Skeletal muscle tissue (tissue), 3 donors: ENCODE measurements at regions not wholly inside any gene's neighbourhood (a gene's known extent, or its start where the extent isn't known, plus 50 kb on each side); places are given as distances from the start of the nearest gene placed in this dataset.
A peak's percentile ranks its signal among the peaks of the same experiment; 100 is the strongest.

Experiments
- H3K27ac ChIP-seq: one replicate; pipeline ENCODE4 v1.7.0; 2013; ENCODE audit warnings: mild to moderate bottlenecking, low read depth, low read length, inconsistent platforms
- H3K27me3 ChIP-seq, 3 donors: one replicate each; pipeline ENCODE4 v1.7.0; 2013; ENCODE audit warnings: low read length in 3 of 3; ENCODE audit not compliant: control insufficient read depth in 3 of 3, insufficient read depth in 3 of 3
- H3K36me3 ChIP-seq, 3 donors: one replicate each; pipeline ENCODE4 v1.7.0; 2013; ENCODE audit warnings: low read length in 3 of 3; ENCODE audit not compliant: control insufficient read depth in 3 of 3, insufficient read depth in 3 of 3
- H3K4me1 ChIP-seq, 3 donors: one replicate each; pipeline ENCODE4 v1.7.0; 2013; ENCODE audit warnings: low read length in 3 of 3, mild to moderate bottlenecking in 3 of 3; ENCODE audit not compliant: control insufficient read depth in 3 of 3, insufficient read depth in 3 of 3
- H3K4me3 ChIP-seq, 3 donors: one replicate each; pipeline ENCODE4 v1.7.0; 2013; ENCODE audit warnings: low read length in 3 of 3
- H3K9ac ChIP-seq, 3 donors: one replicate each; pipeline ENCODE4 v1.7.0; 2013; ENCODE audit warnings: low read length in 3 of 3, mild to moderate bottlenecking in 3 of 3, moderate library complexity in 2 of 3, low read depth in 1 of 3
- H3K9me3 ChIP-seq, 3 donors: one replicate each; pipeline ENCODE4 v1.7.0; 2013; ENCODE audit warnings: low read length in 3 of 3; ENCODE audit not compliant: control insufficient read depth in 3 of 3
- donor health status: Osteomylitis.

DNA sequence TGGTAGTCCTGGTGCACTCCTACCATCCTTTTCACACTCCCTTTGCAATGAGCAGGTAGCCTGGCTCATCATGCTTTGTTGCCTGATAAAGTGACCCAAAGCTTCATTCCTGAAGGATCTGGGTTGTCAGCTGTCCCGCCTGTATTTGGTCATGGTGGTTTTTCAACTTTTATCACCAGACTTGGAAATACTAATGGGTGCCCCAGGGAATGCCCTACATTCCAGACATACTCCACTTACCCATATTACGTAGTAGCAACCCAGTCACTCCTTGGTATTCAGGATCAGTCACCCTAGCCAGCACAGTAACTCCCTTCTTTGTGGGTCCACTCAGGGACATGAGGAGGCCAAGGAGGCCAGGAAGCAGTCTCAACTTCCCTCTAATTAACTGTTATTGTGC lies 199.2 kb downstream of the MAFB start:
- Histone ChIP-seq H3K4me3 (no peak overlapping the region), H3K9ac (no peak overlapping the region), H3K36me3 (no peaks in the 10 kb centered on the region)

GRCh38 chr20:40488401-40488800 lies 200.6 kb downstream of the MAFB start:
- Histone ChIP-seq H3K36me3 (no peaks in the 10 kb centered on the region), H3K27ac (no peak overlapping the region), H3K4me3 (no peak overlapping the region), H3K27me3 (peaks cover 0 to 2% (median 0%) of the 10 kb centered on the region in 3 donors), H3K9me3 (no peaks in the 10 kb centered on the region), H3K9ac (no peak overlapping the region), H3K4me1 (peaks cover 0 to 3% (median 3%) of the 10 kb centered on the region in 3 donors)

More for the DNA sequence above, 199.2 kb downstream of the MAFB start:
- Histone ChIP-seq H3K4me1 (peaks cover 0 to 3% (median 3%) of the 10 kb centered on the region in 3 donors), H3K27ac (no peak overlapping the region), H3K27me3 (peaks cover 0 to 2% (median 0%) of the 10 kb centered on the region in 3 donors), H3K9me3 (no peaks in the 10 kb centered on the region)

- H3K36me3 ChIP-seq: no peaks in the 10 kb centered on the region
- no peak overlapping the region for H3K9ac ChIP-seq
- no peak overlapping the region for H3K27ac ChIP-seq
- no peaks in the 10 kb centered on the region for H3K9me3 ChIP-seq
- H3K4me1 ChIP-seq: peaks cover 3 to 5% (median 4%) of the 10 kb centered on the region in 3 donors
- no peak overlapping the region for H3K4me3 ChIP-seq
- no peaks in the 10 kb centered on the region for H3K27me3 ChIP-seq
Observed at GRCh38 chr20:40486297-40486696, 202.7 kb downstream of the MAFB start.

DNA sequence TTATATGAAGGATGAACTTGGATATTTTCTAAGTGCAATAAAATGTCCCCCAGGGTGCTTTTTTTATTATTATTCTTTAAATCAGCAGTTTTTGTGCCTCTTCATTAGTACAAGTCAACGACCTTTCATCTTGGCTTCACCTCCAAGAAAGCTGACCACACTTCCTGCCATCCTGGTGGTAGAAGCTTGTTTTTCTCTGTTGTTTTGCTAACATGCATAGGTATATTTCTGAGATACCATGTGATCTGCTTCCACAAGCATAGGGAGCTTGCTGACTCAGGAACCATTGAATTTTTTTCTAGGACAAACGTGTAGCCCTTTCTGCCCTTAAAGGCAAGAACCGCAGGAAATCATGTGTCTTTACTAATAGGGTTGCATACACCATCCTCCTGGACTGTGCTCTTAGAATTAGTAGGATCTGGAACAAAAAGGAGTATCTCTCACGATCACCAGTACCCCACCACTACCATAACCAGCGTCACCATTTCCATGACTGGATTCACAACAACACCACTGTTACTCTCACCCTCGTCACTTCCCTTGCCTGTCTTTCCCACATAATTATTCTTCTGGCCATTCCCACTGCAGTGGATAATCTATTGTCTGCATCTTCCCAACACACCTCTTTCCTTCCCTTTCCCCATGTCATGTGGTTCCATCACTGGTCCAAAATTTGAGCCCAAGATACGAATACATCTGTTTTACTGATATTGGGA lies 207.1 kb downstream of the MAFB start:
- no peak overlapping the region for H3K9ac ChIP-seq
- H3K27me3 ChIP-seq: no peaks in the 10 kb centered on the region
- no peak overlapping the region for H3K27ac ChIP-seq
- H3K4me3 ChIP-seq: no peak overlapping the region
- peaks cover 4 to 7% (median 5%) of the 10 kb centered on the region in 3 donors for H3K4me1 ChIP-seq
- H3K36me3 ChIP-seq: no peaks in the 10 kb centered on the region
- no peaks in the 10 kb centered on the region for H3K9me3 ChIP-seq

DNA sequence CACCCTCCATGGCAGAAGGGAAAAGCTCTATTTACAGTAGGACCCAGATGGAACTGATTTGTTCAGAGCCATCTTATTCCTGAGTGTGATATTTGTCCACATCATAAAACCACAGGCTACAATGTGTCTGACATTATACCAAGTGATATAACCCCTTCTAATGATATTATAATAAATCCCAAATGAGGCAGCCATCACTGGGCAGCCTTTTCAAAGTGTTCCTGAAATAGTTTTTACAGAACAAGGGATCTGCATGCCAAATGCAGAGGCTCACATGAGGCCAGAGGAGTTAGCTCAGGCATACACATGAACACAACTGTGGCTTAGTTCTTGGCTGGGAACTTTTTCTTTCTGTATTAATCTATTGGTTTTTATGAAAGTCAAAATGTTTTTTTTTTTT lies 207.7 kb downstream of the MAFB start:
- no peak overlapping the region for H3K27ac ChIP-seq
- peaks cover 4 to 7% (median 5%) of the 10 kb centered on the region in 3 donors for H3K4me1 ChIP-seq
- H3K9me3 ChIP-seq: no peaks in the 10 kb centered on the region
- no peaks in the 10 kb centered on the region for H3K27me3 ChIP-seq
- H3K36me3 ChIP-seq: no peaks in the 10 kb centered on the region
- no peak overlapping the region for H3K4me3 ChIP-seq
- no peak overlapping the region for H3K9ac ChIP-seq

DNA sequence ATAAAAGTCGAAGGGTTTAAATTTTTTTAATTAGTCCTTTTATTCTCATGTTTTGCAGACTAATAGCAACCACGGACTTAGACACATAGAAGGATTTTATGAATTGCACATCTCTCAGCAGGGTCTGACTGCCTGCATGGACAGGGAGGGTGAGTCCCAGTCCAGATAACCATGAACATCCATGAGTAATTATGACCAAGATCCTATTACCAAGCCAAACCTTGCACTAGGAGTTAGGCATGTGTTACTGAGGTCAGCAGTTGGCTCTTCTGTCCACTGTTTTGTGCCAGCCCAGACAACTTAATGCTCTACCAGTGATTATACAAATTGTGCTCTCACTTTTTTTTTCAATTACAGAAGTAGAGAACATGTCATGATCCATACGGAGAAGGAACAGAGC lies 211.2 kb downstream of the MAFB start:
- Histone ChIP-seq H3K4me3 (no peak overlapping the region), H3K4me1 (peaks cover 4 to 7% (median 5%) of the 10 kb centered on the region in 3 donors), H3K27ac (no peak overlapping the region), H3K9me3 (no peaks in the 10 kb centered on the region), H3K36me3 (no peaks in the 10 kb centered on the region), H3K27me3 (no peaks in the 10 kb centered on the region), H3K9ac (no peak overlapping the region)

DNA sequence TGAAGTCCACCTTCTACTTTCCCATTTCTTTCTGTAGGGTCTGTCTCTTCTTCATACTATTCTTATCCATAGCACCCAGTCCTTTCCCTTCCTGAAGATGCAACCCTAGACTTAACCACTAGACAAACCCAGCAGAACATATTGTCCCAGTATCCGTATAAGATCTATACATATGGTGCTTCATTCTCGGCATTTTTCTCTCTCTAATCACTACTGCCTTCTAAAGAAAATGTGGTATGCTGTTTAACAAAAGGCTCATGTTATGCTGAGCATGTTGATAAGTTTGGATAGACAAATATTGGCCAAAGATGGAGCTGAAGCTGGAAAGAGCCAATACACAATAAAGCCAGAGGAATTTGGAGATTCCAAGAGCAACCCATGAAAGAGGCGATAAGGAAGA lies 212.6 kb downstream of the MAFB start:
- no peaks in the 10 kb centered on the region for H3K27me3 ChIP-seq
- H3K4me3 ChIP-seq: no peak overlapping the region
- peaks cover 2 to 7% (median 3%) of the 10 kb centered on the region in 3 donors for H3K4me1 ChIP-seq
- no peak overlapping the region for H3K9ac ChIP-seq
- no peaks in the 10 kb centered on the region for H3K36me3 ChIP-seq
- no peaks in the 10 kb centered on the region for H3K9me3 ChIP-seq
- no peak overlapping the region for H3K27ac ChIP-seq

DNA sequence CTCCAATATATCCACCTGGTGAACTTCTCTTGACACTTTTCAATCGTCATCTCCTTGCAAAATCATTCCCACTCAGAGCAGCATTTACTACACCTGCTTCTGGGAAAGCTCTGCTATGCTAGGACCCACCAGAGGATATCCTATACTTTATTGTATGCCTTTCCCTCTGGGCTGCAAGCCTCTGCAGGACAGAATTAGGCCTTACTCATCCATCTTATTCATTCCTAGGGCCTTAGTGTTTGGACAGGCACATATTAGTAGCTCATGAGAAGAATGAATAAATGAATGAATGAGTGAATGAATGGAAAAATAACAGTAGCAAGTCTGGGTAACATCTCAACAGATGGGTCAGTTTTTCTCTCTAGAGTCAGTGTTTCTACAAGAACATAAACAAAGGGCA lies 216.1 kb downstream of the MAFB start:
- H3K36me3 ChIP-seq: no peaks in the 10 kb centered on the region
- no peaks in the 10 kb centered on the region for H3K27me3 ChIP-seq
- H3K9ac ChIP-seq: no peak overlapping the region
- peaks cover 6 to 16% (median 7%) of the 10 kb centered on the region in 3 donors for H3K4me1 ChIP-seq
- no peak overlapping the region for H3K4me3 ChIP-seq
- H3K27ac ChIP-seq: no peak overlapping the region
- H3K9me3 ChIP-seq: no peaks in the 10 kb centered on the region

DNA sequence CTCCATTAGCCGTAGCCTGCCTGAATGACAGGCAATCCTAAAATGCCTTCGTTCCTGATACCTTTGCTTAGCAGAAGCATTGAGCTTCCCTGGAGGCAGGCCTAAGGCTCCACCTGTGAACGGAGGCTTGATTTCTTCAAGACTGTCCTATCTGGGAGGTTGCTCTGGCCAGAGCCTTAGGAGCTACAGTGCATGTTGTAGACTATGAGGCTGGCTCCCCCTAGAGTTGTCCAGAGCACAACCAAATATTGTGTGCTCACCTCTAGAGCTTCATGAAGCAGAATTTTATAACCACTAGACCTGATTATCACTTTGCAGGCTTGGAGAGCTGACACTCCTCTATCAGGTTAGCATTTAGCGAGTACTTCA lies 217.8 kb downstream of the MAFB start:
- peaks cover 6 to 16% (median 6%) of the 10 kb centered on the region in 3 donors for H3K4me1 ChIP-seq
- H3K9ac ChIP-seq: no peak overlapping the region
- H3K27ac ChIP-seq: peak overlapping the region; percentile 37
- no peak overlapping the region for H3K4me3 ChIP-seq
- H3K27me3 ChIP-seq: no peaks in the 10 kb centered on the region
- H3K9me3 ChIP-seq: no peaks in the 10 kb centered on the region
- no peaks in the 10 kb centered on the region for H3K36me3 ChIP-seq

- peaks cover 6 to 16% (median 6%) of the 10 kb centered on the region in 3 donors for H3K4me1 ChIP-seq
- no peaks in the 10 kb centered on the region for H3K27me3 ChIP-seq
- H3K36me3 ChIP-seq: no peaks in the 10 kb centered on the region
- peak overlapping the region; percentile 37 for H3K27ac ChIP-seq
- H3K9me3 ChIP-seq: no peaks in the 10 kb centered on the region
- H3K4me3 ChIP-seq: no peak overlapping the region
- no peak overlapping the region for H3K9ac ChIP-seq
Observed at GRCh38 chr20:40470445-40471260, 218.4 kb downstream of the MAFB start.
